ENCODE measurements at regions not wholly inside any gene's neighbourhood (a gene's known extent, or its start where the extent isn't known, plus 50 kb on each side); places are given as distances from the start of the nearest gene placed in this dataset.

GRCh38 chr3:21357241-21357640 lies 393.8 kb downstream of the ZNF385D start:
- TF ChIP-seq EZH2 (IDR thresholded peaks at IDR 0.05; ENCODE audit: insufficient read depth, poor library complexity, severe bottlenecking) (no peak), EZH2phosphoT487 (IDR thresholded peaks at IDR 0.05; ENCODE audit: insufficient read depth, low read depth) (no peak)
